Lung (tissue), 11 donors: ENCODE measurements at regions not wholly inside any gene's neighbourhood (a gene's known extent, or its start where the extent isn't known, plus 50 kb on each side); places are given as distances from the start of the nearest gene placed in this dataset.

Experiments used
- ATAC-seq: fragments of 200-7000 bp; cut with Tn5 transposase; one replicate; pipeline ENCODE4 v1.9.1; 2020; ENCODE audit warnings: moderate number of reproducible peaks; ENCODE audit not compliant: insufficient read depth, low FRiP score
- DNase-seq, 3 donors: peaks; one replicate each; pipeline ENCODE4 v3.0.0-alpha.2; 2013 to 2017
- H3K27ac ChIP-seq, 2 donors: one replicate each; pipeline ENCODE4 v1.5.1; 2013; ENCODE audit warnings: mild to moderate bottlenecking in 2 of 2, moderate library complexity in 2 of 2, control low read depth in 1 of 2, inconsistent platforms in 1 of 2, low read depth in 1 of 2, low read length in 1 of 2
- H3K27me3 ChIP-seq, 3 donors: one replicate each; pipeline ENCODE4 v1.5.1; 2013; ENCODE audit warnings: low read length in 2 of 3; ENCODE audit not compliant: control insufficient read depth in 3 of 3, insufficient read depth in 3 of 3
- H3K36me3 ChIP-seq, 4 donors: one replicate each; pipeline ENCODE4 v1.5.1; 2013; ENCODE audit warnings: low read length in 4 of 4, mild to moderate bottlenecking in 1 of 4, moderate library complexity in 1 of 4; ENCODE audit not compliant: control insufficient read depth in 4 of 4, insufficient read depth in 4 of 4
- H3K4me1 ChIP-seq, 5 donors: one replicate each; pipeline ENCODE4 v1.5.1; 2013; ENCODE audit warnings: low read length in 5 of 5, mild to moderate bottlenecking in 2 of 5, moderate library complexity in 1 of 5; ENCODE audit not compliant: control insufficient read depth in 5 of 5, insufficient read depth in 5 of 5
- H3K4me3 ChIP-seq: one replicate; pipeline ENCODE4 v1.5.1; 2013; ENCODE audit warnings: mild to moderate bottlenecking, control low read depth, moderate library complexity
- H3K9ac ChIP-seq, 2 donors: one replicate each; pipeline ENCODE4 v1.5.1; 2013; ENCODE audit warnings: low read length in 2 of 2, control low read depth in 1 of 2; ENCODE audit not compliant: insufficient read depth in 1 of 2
- H3K9me3 ChIP-seq, 4 donors: one replicate each; pipeline ENCODE4 v1.5.1; 2013; ENCODE audit warnings: low read length in 3 of 4, mild to moderate bottlenecking in 1 of 4, moderate library complexity in 1 of 4; ENCODE audit not compliant: control insufficient read depth in 4 of 4, insufficient read depth in 3 of 4
- whole genome bisulfite sequencing, 2 donors: extraction: QIAGEN DNeasy Blood & Tissue Kit; methylation state at CpG; one replicate each; pipeline ENCODE4 v1.1.7; 2013; 5-methylcytosine and 5-hydroxymethylcytosine counted together
- TF ChIP-seq, protein P1 (sequence below): IDR thresholded peaks from 2 replicates; pipeline ENCODE4 v1.5.1; 2012; ENCODE audit warnings: mild to moderate bottlenecking; ENCODE audit errors: control extremely low read depth, extremely low read depth
- donor health status: control.
- donor health status: control.
- donor health status: Bipolar disorder and iron deficiency.
- donor health status: healthy.
- donor health status: DM: yes; HTN: yes; CAD: no.

GRCh38 chr4:111992351-111993168, 152.7 kb upstream of the FAM241A start:
- H3K27ac ChIP-seq, result no peak overlapping the region
- peaks cover 0 to 3% (median 0%) of the 10 kb centered on the region in 3 donors for H3K27me3 ChIP-seq
- ATAC-seq (no peak), DNase-seq (peak; percentile 34 to 75 (median 70))
- 64 to 74% methylated on average over 7 of the region's 7 CpGs for WGBS, 2 donors
- TF ChIP-seq, protein P1, sequence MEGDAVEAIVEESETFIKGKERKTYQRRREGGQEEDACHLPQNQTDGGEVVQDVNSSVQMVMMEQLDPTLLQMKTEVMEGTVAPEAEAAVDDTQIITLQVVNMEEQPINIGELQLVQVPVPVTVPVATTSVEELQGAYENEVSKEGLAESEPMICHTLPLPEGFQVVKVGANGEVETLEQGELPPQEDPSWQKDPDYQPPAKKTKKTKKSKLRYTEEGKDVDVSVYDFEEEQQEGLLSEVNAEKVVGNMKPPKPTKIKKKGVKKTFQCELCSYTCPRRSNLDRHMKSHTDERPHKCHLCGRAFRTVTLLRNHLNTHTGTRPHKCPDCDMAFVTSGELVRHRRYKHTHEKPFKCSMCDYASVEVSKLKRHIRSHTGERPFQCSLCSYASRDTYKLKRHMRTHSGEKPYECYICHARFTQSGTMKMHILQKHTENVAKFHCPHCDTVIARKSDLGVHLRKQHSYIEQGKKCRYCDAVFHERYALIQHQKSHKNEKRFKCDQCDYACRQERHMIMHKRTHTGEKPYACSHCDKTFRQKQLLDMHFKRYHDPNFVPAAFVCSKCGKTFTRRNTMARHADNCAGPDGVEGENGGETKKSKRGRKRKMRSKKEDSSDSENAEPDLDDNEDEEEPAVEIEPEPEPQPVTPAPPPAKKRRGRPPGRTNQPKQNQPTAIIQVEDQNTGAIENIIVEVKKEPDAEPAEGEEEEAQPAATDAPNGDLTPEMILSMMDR, result no peak
- no peak overlapping the region for H3K9ac ChIP-seq
- H3K4me3 ChIP-seq, result no peak overlapping the region
- H3K36me3 ChIP-seq, result no peaks in the 10 kb centered on the region
- H3K9me3 ChIP-seq, result peaks cover 0 to 3% (median under 1%) of the 10 kb centered on the region in 4 donors
- peaks cover 0 to 4% (median 0%) of the 10 kb centered on the region in 5 donors for H3K4me1 ChIP-seq

- H3K9ac ChIP-seq, result no peak overlapping the region
- no peak overlapping the region for H3K27ac ChIP-seq
- no peak overlapping the region for H3K4me3 ChIP-seq
- ATAC-seq (no peak), DNase-seq (no peak)
- peaks cover 0 to 3% (median under 1%) of the 10 kb centered on the region in 4 donors for H3K9me3 ChIP-seq
- TF ChIP-seq, protein P1, result no peak
- no peaks in the 10 kb centered on the region for H3K36me3 ChIP-seq
- H3K27me3 ChIP-seq, result peaks cover 0 to 3% (median 0%) of the 10 kb centered on the region in 3 donors
- peaks cover 0 to 4% (median 0%) of the 10 kb centered on the region in 5 donors for H3K4me1 ChIP-seq
- 60 to 85% methylated on average over 1 of the region's 1 CpG for WGBS, 2 donors
These were observed 150.9 kb upstream of the FAM241A start for GRCh38 chr4:111994392-111994791.

DNA sequence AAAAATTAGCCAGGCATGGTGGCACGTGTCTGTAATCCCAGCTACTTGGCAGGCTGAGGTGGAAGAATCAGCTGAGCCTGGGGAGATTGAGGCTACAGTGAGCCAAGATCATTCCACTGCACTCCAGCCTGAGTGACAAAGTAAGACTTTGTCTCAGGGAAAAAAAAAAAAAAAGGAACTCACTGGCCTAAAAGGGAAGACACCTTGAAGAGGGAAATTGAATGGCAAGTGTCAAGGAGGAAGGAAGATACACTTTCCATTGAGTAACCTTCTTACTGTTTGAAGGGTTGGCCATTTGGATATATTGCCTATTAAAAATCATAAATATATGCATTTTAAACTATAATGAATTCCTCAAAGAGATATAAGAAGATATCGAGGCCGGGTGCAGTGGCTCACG, 147.5 kb upstream of the FAM241A start:
- H3K27ac ChIP-seq, result no peak overlapping the region
- WGBS, 2 donors, result 90% methylated on average over 4 of the region's 4 CpGs
- peaks cover 0 to 3% (median 0%) of the 10 kb centered on the region in 3 donors for H3K27me3 ChIP-seq
- H3K36me3 ChIP-seq, result no peaks in the 10 kb centered on the region
- TF ChIP-seq, protein P1, result no peak
- H3K4me1 ChIP-seq, result no peaks in the 10 kb centered on the region
- DNase-seq (no peak), ATAC-seq (no peak)
- H3K4me3 ChIP-seq, result no peak overlapping the region
- H3K9ac ChIP-seq, result no peak overlapping the region
- peaks cover 0 to 3% (median under 1%) of the 10 kb centered on the region in 4 donors for H3K9me3 ChIP-seq
